OCI-M2 (cell line): ENCODE measurements at regions not wholly inside any gene's neighbourhood (a gene's known extent, or its start where the extent isn't known, plus 50 kb on each side); places are given as distances from the start of the nearest gene placed in this dataset.
"Not testable (repeated sequence)": the region's sequence is repeated elsewhere in the genome, so short reads cannot be mapped to it uniquely, and the experiment has no call there.

Experiments
- DNase-seq: peaks from one replicate; lab custom pipeline; 2025; ENCODE audit not compliant: unreplicated experiment; lab: John Stamatoyannopoulos, UW

DNA sequence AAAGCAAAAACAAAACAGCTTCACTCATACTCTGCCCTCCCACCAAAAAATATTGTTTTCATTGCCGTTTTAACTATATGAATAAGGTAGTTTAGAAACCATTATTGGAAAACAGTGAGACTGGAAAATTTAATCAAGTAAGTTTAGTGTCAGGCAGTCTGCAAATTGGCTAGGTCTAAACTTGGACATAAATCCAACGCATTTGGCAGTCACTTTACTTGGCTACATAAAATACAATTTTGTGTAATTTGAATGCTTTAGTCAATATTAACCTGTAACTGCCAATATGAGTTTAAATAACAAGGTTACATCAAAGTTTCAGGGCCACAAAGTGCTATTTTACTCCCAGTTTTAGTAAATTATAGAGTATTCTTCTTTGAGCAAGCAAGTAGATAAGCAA is 202.3 kb upstream of the SLC38A2 start:
- DNase-seq: no peak

DNA sequence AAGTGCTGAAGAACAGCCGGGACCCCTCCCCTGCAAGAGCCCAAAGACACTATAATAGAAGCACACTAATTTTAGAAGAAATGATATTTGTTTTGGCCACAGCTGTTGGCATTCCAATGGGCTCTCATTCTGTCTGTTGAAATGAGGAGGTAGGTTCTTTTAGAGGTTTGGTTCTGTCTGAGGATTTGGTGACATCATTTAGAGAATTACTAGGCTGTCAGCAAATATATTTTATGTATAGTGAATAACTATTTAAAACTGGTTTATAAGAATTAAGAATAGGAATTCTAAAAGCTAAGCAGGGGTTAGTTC is 200.7 kb upstream of the SLC38A2 start:
- DNase-seq: no peak

DNA sequence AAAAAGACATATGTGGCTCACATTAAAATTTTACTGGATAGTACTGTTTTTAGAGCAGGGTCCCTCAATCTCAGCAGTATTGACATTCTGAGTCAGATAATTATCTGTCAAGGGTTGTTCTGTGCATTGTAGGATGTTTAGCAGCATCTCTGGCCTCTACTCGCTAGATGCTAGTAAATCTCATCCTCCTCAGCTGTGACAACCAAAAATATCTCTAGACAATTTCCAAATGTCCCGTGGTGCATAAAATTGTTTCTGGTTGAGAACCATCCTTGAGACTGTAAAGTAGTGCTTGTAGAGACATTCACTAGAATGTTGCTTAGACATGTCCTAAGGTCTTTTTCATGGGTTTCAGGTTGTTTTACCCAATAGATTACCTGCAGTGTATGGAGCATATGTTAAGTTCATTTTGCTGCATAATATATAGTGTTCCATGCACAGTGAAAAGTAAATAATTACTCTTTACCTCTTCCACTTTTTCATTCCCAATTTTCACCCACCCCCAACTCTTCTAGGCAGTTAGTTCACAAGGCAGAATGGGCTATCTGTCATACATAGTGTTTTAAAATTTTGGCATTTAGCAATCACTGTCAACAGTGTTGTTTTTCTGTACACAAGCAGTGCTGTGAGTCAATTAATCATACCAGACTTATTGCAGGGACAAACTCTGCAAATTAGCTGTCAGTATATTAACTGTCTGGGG is 200.2 kb upstream of the SLC38A2 start:
- DNase-seq: no peak

DNA sequence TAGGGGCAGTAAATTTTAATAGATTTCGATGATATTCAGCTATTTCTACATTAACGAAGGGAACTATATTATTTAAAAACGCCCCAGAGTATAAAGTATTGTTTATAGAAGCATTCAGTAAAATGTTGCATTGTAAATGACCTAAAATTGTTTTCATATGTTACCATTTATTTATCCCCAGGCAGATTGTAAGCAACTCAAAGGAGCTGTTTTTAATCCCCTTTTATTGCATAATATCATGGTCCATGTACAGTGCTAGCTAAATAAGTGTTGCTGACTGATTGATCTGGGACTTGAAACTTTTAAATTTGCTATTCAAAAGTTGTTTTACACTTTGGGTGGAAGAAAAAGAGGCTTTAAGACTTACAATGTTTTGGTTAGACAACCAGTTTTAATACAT is 199.0 kb upstream of the SLC38A2 start:
- DNase-seq: no peak

DNA sequence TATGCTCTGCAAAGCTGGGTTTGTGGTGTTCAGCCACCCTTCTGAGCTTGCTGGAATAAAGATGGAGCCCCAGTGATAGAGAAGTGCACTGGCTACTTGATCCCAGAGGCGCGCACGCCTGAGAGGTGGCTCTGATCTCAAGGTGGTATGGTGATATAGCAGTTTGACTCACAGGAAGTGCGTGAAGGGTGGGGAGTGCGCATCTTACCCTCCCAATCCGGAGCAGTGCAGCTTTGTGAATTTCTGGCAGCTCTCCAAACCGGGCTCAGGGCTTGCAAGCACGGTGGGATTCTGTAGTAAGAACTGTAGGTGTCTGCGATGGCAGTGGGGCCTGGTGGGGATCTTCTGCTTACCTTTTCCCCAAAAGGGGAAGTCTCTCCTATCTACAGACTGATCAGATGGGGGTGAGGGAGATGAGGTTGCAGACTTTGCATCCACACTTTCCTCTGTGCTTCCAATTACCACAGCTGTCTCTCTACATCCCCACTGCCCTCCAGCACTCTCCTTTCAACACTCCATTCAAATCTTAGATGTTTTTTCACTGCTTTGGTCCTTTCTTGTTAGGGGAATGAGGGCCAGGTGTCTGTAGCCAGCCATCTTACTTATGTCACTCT is 197.4 kb upstream of the SLC38A2 start:
- DNase-seq: no peak

DNA sequence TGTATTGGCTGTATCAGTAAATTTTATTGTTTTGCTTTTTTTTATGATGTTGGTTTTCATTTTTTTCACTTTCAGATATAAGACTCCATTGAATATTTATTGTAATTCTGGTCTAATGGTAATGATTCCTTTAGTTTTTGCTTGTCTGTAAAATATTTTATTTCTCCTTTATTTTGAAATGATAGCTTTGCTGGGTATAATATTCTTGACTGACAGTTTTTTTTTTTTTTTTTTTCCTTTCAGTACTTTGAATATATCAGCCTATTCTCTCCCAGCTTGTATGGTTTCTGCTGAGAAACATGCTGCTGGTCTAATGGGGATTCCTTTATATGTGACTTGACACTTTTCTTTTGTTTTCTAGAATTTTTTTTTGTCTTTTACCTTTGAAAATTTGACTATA is 195.1 kb upstream of the SLC38A2 start:
- no peak for DNase-seq

DNA sequence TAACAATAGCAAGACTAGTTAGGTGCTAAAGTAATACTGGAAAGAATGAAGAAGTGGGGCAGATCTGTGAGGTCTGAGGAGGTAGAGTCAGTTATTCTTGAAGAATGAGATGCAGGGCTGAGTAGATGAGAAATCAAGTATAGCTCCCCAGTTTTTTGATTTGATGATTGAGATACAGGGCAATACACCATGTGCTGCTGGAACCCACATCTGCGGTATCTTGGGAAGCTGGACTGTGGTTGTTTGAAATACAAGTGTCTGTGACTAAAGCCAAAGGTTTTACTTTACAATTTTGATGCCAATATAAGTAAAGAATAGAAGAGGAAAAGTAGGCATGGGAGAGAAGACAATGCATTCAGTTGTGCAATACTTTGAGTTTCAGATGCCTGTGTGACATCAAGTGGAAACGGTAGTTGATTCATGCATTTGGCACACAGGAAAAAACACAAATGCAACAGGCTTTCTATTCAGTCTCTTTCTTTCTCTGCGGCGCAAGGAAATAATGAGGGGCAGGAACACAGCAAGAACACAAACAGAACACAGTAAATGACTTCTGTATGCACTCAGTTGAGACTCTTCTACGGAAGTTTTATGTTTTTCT is 190.2 kb upstream of the SLC38A2 start:
- DNase-seq: no peak

DNA sequence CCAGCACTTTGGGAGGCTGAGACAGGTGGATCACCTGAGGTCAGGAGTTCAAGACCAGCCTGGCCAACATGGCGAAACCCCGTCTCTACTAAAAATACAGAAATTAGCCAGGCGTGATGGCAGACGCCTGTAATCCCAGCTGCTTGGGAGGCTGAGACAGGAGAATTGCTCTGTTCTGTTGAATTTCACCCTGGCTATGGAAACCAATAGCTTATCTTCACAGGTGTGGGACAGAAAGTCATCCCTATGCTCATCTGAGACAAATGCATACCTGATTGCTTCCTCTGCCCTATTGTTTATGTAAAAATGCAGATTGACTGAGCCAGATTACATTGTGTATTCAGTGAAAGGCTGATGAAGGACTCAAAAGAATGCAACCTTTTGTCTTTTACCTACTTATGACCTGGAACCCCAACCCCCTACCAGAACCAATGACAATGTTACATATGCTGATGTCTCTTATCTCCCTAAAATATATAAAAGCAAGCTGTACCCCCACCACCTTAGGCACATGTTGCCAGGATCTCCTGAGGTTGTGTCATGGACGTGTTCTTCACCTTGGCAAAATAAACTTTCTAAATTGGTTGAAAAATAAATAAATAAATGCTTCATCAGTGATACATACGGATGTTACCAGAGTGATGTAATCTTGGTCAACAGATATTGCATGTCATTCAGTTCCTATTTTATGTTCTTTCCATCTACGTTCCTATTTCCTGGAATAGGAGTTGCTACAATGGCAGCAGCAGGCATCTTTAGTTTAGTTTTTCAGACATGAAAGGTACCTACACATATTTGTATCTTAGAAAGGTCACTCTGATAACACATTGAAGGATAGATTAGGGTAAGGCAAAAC is 189.4 kb upstream of the SLC38A2 start:
- DNase-seq: not testable (repeated sequence)

DNA sequence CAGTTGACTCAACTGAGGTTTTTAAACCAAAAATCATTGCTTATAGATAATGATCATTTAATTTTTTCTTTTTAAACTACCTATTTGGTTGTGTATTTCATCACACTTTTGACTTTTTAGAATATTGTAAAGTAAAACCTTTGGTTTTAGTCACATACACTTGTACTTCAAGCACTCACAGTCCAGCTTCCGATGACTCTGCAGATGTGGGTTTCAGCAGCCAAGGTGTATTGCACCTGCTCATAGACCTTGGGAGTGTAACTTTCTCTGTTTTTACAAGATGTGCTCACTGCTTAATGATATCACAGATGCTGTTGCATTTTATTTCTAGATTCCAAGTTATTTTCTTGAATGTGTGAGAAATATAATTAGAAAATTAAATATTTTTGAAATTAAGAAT is 188.3 kb upstream of the SLC38A2 start:
- no peak for DNase-seq

DNA sequence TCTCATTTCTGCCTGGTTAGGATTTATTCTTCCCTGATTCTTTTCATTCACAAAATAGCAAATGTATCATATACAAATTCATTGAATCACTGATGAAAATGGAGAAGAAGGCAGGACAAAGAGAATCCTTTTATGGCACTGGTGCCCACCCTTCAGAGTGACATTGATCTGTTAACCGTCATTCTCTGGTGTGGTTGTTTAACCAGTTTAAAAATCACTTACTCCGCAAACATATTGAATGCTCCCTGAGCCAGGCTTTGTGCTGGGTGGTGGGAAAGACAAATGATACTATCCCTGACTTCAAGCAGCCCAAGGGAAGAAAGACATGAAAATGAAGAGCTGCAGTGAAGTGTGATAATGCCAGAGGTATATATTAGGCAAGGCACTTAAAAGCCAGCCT is 187.5 kb upstream of the SLC38A2 start:
- no peak for DNase-seq

DNA sequence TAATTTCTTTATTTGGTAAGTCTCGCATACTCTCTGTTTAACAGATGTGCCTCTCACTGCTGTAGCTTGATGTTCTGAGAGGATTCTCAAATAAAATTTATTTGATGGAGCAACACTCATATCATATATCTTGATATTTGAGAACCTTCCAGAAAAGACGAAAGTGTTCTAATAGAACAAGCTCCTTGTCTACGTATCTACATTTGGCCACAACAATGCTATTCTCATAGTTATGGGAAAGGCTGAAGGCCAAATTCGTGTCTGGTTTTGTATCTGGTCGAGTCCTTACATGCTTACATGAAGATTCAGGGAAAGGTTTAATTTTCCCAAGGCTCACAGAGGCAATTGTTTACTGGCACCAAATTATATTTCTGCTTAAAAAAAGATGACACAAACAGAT is 186.7 kb upstream of the SLC38A2 start:
- DNase-seq: no peak

DNA sequence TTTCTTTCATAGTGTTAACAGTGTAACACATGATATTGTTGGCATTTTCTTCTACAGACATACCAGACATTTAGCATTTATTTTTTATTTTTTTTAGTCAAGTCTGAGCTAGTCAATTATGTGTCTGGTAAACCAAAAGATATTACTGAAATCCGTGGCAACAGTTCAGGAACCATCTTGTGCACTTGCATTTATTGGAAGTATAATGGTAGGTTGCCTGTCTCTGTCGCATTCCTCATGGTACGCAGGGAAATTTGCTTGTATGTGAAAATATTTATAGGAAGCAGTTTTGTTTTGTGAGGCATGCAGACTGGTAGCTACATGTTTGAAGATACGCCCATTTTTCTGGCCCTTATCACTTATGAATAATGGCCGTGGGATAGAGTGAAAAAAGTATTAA is 186.1 kb upstream of the SLC38A2 start:
- DNase-seq: no peak

DNA sequence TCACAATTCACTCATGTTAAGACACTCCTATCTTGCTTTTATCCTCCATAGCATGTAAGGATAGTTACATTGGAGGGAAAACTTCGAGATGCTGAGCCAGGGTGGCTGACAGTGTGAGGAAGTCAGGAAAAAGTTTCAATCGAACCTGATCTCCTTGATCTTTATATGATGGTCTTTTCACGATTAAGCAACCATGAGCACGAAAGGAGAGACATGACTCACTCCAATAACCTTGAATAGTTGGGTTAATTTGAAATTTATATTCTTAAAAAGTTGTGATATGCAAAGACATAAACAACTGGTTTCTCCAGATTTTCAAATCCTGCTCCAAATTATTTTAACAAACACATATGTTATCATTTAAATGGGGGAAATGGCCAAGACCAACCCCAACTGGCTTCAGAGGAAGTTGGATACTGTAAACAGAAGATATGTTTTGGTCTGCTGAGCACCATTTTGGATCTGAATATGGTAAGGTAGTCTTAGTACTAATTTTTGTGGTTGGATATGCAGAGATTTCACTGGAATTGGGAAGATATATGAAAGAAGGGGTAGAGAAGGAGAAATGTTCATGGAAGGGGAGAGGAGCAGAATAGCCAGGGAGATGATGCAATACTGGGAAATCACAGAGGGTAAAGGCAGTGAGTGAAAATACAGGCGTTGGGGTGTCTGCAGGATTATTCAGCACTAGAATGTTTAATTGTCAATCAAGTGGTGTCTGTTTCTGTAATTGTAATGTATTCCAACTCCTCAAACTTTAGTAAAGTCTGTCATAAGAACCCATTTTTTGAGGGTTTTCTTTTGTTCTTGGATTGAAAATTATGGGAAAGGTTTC is 185.2 kb upstream of the SLC38A2 start:
- no peak for DNase-seq

DNA sequence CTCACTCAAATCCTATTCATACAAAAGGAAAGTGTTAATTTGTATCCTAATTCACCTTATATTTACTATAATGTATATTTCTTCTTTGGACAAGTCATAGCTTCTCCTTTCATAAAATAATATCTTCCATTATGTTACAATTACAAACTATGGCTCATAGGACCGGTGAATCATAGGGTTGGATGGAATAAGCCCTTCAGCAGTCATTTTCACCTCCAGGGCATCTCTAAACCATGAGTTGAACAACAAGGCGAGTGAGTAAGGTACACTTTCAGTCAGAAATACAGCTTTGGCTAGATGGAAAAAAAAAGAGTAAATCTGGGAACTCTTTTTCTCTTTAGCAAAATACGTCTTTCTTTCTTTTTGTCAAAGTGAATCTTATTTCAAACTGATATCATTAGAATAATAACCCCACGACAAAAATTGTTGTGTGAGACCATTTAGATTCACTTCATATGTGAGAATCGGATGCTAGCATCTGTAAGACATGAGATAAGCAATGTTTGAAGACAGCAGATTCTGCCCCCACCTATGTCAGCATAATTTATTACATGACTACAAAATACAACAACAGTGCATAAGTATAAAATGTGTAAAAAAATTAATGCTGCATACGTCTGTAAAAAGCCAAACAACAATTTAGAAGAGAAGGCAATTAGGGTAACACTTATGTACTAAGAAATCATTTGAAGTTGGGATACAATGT is 184.4 kb upstream of the SLC38A2 start:
- no peak for DNase-seq

DNA sequence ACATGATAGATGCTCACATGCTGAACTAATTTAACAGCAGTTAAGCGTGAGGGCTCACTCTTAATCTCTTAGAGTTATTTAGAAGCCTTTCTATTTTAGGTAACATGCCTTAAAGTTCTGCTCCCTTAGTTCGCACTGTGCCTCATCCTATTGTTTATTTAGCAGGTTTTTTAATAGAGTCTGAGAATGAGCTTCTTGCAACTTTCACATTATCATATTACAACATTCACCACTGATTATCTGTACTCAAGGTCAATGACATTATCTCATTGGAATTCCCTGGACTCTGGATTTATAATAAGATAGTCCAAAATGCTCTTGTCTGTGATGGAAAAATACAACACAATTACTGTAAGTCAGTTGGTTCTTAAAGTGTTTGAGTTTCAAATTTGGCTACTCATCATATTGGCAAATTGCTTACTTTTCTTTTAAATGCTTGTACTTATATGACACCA is 183.6 kb upstream of the SLC38A2 start:
- DNase-seq: no peak

DNA sequence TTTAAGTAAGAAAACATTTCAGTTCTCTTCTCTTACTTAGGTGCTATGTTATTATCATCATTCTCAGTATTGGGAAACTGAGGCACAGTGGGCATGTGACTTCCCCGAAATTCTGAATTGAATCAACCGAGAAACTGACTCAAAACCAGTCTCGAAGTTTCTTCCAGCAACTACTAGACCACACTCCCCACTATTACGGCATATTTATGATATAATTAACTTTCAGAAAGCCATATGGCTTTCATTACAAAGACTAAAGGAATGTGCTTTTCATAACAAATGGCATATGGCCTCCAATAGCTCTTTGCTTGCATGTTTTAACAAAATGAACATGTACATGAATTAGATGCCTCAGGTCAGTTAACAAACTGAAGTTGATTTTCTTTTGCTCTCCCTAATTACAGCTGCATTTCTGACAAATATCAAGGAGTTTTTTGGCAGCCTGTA is 182.9 kb upstream of the SLC38A2 start:
- DNase-seq: no peak

DNA sequence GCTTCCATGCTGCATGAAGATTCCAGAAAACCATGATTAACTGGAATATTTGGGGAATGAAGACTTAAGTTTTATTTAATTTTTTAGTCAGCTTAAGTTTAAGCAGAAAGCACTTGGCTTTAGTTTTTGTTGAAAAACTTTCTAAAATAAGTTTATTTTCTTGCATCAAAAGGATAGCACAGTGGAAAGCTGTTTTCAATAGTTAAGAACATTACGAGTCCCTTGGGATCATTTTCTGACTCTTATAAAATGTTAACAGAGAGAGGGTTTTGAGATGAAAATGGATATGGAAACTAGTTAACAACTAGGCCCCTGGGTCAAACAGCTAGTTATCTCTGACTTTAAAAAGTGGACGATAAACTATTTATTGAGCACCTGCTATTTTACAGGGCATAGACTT is 181.9 kb upstream of the SLC38A2 start:
- DNase-seq: no peak

DNA sequence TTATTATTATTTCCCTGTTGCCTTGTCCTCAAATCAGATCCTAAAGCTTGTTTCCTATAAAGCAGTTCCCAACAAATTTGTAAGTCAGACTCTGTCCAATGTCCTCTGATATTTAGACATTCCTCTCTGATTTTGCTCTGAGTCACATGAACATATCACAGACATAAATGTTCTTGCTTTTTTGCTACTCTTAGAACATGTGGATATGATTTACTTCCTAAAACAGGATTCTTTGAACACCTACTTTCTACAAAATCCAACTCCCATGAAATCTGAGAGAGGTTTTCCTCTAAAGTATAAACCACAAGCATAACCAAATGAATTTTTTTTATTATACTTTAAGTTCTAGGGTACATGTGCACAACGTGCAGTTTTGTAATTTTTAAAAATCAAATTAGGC is 181.3 kb upstream of the SLC38A2 start:
- no peak for DNase-seq

DNA sequence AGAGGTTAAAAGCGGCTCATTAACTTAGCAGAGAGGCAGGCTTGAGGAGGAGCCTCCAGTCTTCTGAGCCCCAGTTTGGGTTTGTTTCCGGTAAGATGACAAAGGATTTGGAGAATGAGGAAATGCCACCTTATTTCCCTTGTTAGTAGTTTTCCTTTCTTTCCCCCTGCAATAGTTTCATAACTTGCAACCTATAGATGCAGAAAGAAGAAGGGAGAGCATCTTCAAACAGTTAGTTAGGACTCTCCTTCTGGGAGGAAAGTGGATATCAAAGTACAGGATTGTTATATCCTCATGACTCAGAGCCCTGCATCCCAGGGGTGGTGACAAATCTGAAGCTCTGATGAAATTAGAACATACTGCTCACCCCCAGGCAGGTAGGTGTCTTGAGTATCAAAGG is 180.7 kb upstream of the SLC38A2 start:
- no peak for DNase-seq

DNA sequence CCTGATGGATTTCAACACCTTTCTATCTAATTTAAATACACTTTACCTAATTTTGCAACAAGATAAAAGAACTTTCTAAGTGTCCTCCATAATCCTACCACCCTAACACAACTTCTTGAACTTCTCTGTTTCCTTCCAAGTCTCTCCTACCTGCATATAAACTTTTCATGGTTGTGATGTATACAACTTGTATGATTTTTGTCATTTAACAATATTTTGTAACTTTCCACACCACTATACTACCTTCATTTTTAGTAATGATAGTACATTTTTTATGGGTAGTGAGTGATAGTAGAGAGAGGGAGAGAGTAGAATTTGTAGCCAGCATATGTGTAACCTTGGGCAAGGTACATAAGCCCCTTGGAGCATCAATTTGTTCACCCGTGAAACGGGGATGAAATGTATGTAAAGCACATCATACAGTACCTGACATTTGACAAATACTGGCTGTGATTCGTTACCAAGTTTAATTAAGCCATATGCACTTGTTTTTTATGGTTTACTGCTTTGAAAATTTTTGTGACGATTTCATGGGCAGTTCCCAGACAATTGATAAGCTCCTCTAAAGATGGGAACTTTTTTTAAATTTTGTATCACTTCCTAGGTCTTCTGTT is 177.8 kb upstream of the SLC38A2 start:
- no peak for DNase-seq
